ENCODE measurements at regions not wholly inside any gene's neighbourhood (a gene's known extent, or its start where the extent isn't known, plus 50 kb on each side); places are given as distances from the start of the nearest gene placed in this dataset.

GRCh38 chr1:73644198-73644597, 553.8 kb downstream of the LRRIQ3 start:
- no peak for DNase-seq (ENCODE audit: low read depth)

- DNase-seq (ENCODE audit: low read depth): no peak
These were observed 558.5 kb downstream of the LRRIQ3 start for GRCh38 chr1:73639494-73639893.

- DNase-seq (ENCODE audit: low read depth): no peak
These were observed 560.7 kb downstream of the LRRIQ3 start for GRCh38 chr1:73637264-73637663.

DNA sequence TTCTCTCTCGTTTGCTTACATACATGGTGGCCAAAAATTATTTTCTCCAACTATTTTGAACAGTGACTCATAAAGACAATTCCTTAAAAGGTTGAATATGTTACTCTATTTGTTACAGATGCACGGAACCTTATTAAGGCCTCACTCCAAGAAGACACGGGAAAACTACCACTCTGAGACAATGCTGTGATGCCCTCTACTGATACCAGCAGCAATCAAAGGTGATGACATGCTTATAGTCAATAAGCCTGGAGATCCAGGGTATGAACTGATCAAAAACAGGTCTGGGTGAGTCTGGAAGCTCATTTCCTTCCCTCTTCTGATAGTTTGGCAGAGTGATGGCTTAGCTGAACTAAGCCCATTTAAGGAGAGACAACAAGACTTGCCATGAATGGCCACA, 563.0 kb downstream of the LRRIQ3 start:
- no peak for DNase-seq (ENCODE audit: low read depth)

- DNase-seq (ENCODE audit: low read depth): no peak
These were observed 570.3 kb downstream of the LRRIQ3 start for GRCh38 chr1:73627723-73628122.

- DNase-seq (ENCODE audit: low read depth): no peak
These were observed 571.6 kb downstream of the LRRIQ3 start for GRCh38 chr1:73626326-73626725.

GRCh38 chr1:73623946-73624345, 574.0 kb downstream of the LRRIQ3 start:
- DNase-seq (ENCODE audit: low read depth): no peak

GRCh38 chr1:73617145-73617544, 580.8 kb downstream of the LRRIQ3 start:
- DNase-seq (ENCODE audit: low read depth): no peak

- DNase-seq (ENCODE audit: low read depth): no peak
These were observed 586.3 kb downstream of the LRRIQ3 start for GRCh38 chr1:73611681-73612080.

DNA sequence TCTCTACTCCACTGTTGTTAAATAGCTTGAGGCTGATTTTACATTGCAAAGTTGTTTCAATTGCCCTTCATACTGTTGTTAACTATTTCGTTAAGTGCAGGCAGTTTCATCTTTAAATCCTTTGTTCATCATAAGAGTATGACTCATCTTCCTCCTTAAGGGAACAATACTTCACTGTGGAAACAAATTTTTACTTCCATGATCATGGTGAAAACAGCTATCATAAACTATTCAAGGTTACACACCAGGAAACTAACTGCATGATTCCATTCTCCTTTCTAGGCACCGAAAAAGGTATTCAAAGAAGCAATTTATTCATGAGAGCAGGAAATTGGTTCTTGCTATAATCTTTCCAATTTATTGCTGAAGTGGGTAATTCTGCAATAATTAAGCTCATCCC, 593.2 kb downstream of the LRRIQ3 start:
- DNase-seq (ENCODE audit: low read depth): peak; percentile 22

- no peak for DNase-seq (ENCODE audit: low read depth)
These were observed 593.8 kb downstream of the LRRIQ3 start for GRCh38 chr1:73604211-73604610.

- peak; percentile 45 for DNase-seq (ENCODE audit: low read depth)
These were observed 604.2 kb downstream of the LRRIQ3 start for GRCh38 chr1:73593804-73594203.

DNA sequence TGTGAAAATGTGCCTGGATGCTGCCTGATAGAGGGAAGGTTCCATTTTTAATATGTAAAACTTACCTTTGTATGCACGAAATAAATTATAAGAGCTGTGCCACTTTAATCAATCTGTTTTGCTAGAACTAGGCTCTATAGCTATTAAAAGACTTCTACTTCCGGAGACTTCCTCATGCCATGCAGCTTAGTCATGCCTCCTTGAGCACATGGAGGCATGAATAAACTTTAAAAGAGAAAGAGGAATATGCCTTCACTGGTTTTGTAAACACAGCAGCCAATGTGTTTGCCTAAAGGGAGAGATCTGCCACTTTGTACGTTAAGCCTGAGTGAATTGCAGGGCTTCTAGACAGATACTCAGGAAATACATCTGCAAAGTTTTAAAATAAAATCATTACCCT, 604.6 kb downstream of the LRRIQ3 start:
- peak; percentile 82 for DNase-seq (ENCODE audit: low read depth)

DNA sequence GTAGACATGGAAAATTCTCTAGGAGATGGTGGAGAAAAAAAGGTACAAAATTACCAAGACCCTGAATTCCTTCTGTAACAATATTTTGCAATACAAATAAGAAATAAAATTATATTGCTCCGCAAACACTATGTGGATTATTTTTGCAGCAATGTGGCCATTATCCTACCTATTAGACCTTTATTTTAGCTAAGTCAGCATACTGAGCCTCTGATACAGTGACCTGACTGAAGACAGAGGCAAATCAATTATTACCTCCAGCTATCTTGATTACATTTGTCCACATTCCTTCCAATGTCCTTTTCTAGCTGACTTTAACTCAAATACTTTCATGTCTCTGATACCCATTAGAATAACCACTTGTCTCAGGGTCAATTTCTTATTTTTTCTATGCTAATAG, 610.9 kb downstream of the LRRIQ3 start:
- no peak for DNase-seq (ENCODE audit: low read depth)

- DNase-seq (ENCODE audit: low read depth): no peak
These were observed 620.8 kb downstream of the LRRIQ3 start for GRCh38 chr1:73577206-73577605.

GRCh38 chr1:73576083-73576482, 621.9 kb downstream of the LRRIQ3 start:
- no peak for DNase-seq (ENCODE audit: low read depth)

- DNase-seq (ENCODE audit: low read depth): no peak
These were observed 633.7 kb downstream of the LRRIQ3 start for GRCh38 chr1:73564294-73564693.

GRCh38 chr1:73556270-73556669, 641.7 kb downstream of the LRRIQ3 start:
- no peak for DNase-seq (ENCODE audit: low read depth)

- DNase-seq (ENCODE audit: low read depth): no peak
These were observed 660.6 kb downstream of the LRRIQ3 start for GRCh38 chr1:73537400-73537799.

DNA sequence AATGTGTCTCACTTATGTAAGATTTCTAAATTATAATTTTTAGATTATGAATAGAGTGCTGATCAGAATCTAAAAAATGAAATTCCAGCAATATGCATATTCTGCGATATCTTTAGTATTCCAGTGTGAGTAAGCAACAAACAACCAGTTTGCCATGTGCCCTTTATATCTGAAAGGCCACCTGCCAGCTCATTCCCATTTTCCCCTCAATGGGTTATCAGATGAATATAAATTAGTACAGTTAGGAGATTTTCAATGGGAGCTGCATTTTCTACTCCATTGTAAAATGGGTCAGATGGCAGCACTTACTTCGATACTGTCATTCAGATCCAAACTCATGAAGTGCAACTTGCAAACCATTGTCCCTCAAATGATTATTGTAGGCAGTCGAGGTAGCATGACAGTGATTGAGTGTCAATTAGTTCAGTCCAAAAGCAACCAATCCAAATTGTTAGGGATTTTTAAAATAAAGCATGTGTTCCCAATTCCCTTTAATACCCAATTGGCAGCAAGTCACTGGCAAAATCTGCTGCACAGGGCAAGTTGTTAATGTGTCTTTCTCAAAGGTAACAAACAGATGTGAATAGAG, 680.3 kb downstream of the LRRIQ3 start:
- DNase-seq (ENCODE audit: low read depth): no peak

- DNase-seq (ENCODE audit: low read depth): no peak
These were observed 681.5 kb downstream of the LRRIQ3 start for GRCh38 chr1:73516451-73516850.

GRCh38 chr1:73511038-73511437, 686.9 kb downstream of the LRRIQ3 start:
- DNase-seq (ENCODE audit: low read depth): no peak

- no peak for DNase-seq (ENCODE audit: low read depth)
These were observed 697.8 kb downstream of the LRRIQ3 start for GRCh38 chr1:73500154-73500553.

GRCh38 chr1:73499671-73500070, 698.3 kb downstream of the LRRIQ3 start:
- no peak for DNase-seq (ENCODE audit: low read depth)

- DNase-seq (ENCODE audit: low read depth): no peak
These were observed 706.4 kb downstream of the LRRIQ3 start for GRCh38 chr1:73491621-73492020.
